GM21528 (cell line): ENCODE measurements at regions not wholly inside any gene's neighbourhood (a gene's known extent, or its start where the extent isn't known, plus 50 kb on each side); places are given as distances from the start of the nearest gene placed in this dataset.
"Not testable (repeated sequence)": the region's sequence is repeated elsewhere in the genome, so short reads cannot be mapped to it uniquely, and the experiment has no call there.

Source experiments
- ATAC-seq: cut with Tn5 transposase; IDR thresholded peaks from one replicate; pipeline ENCODE4 v1.9.1; 2021; ENCODE audit warnings: mild to moderate bottlenecking, moderate library complexity; ENCODE audit not compliant: unreplicated experiment, low FRiP score

- ATAC-seq, result no peak
These were observed 51.6 kb upstream of the BLTP1 start for GRCh38 chr4:122100508-122100907.

- no peak for ATAC-seq
These were observed 52.2 kb upstream of the BLTP1 start for GRCh38 chr4:122099896-122100295.

GRCh38 chr4:122091836-122092405 lies 60.2 kb upstream of the BLTP1 start:
- no peak for ATAC-seq

GRCh38 chr4:122091397-122091796 lies 60.7 kb upstream of the BLTP1 start:
- no peak for ATAC-seq

GRCh38 chr4:122090989-122091388 lies 61.1 kb upstream of the BLTP1 start:
- ATAC-seq, result no peak

- ATAC-seq, result no peak
These were observed 65.6 kb upstream of the BLTP1 start for GRCh38 chr4:122086338-122087065.

GRCh38 chr4:122083989-122084388 lies 68.1 kb upstream of the BLTP1 start:
- no peak for ATAC-seq

GRCh38 chr4:122083351-122083750 lies 68.8 kb upstream of the BLTP1 start:
- ATAC-seq, result no peak

GRCh38 chr4:122082661-122083060 lies 69.5 kb upstream of the BLTP1 start:
- no peak for ATAC-seq

GRCh38 chr4:122077653-122078052 lies 74.5 kb upstream of the BLTP1 start:
- ATAC-seq, result not testable (repeated sequence)

- not testable (repeated sequence) for ATAC-seq
These were observed 75.3 kb upstream of the BLTP1 start for GRCh38 chr4:122076835-122077234.

GRCh38 chr4:122073615-122074014 lies 78.5 kb upstream of the BLTP1 start:
- ATAC-seq, result no peak

- no peak for ATAC-seq
These were observed 86.2 kb upstream of the BLTP1 start for GRCh38 chr4:122065915-122066314.

- ATAC-seq, result no peak
These were observed 87.0 kb upstream of the BLTP1 start for GRCh38 chr4:122065149-122065548.

- ATAC-seq, result no peak
These were observed 98.9 kb upstream of the BLTP1 start for GRCh38 chr4:122053186-122053585.

GRCh38 chr4:122052677-122053076 lies 99.5 kb upstream of the BLTP1 start:
- ATAC-seq, result no peak

GRCh38 chr4:122050841-122051240 lies 99.0 kb upstream of the TRPC3 start:
- no peak for ATAC-seq

- ATAC-seq, result no peak
These were observed 95.9 kb upstream of the TRPC3 start for GRCh38 chr4:122047456-122048425.

- ATAC-seq, result no peak
These were observed 94.4 kb upstream of the TRPC3 start for GRCh38 chr4:122046255-122046654.

- ATAC-seq, result no peak
These were observed 93.7 kb upstream of the TRPC3 start for GRCh38 chr4:122045533-122045932.

GRCh38 chr4:122044501-122044900 lies 92.6 kb upstream of the TRPC3 start:
- ATAC-seq, result no peak
